Cardiac fibroblast (primary cell): ENCODE measurements at regions not wholly inside any gene's neighbourhood (a gene's known extent, or its start where the extent isn't known, plus 50 kb on each side); places are given as distances from the start of the nearest gene placed in this dataset.
"Not testable (repeated sequence)": the region's sequence is repeated elsewhere in the genome, so short reads cannot be mapped to it uniquely, and the experiment has no call there.

Experiments
- DNase-seq, 2 donors: peaks; one replicate each; pipeline versions ENCODE4 v3.0.0 to v3.0.0-alpha.2; 2010; ENCODE audit warnings: low read depth in 2 of 2
- H3K4me3 ChIP-seq, 2 donors: replicated peaks in 1 of 2; 1 replicate in 1 of 2; 2 replicates in 1 of 2; pipeline ENCODE4 v1.5.1; 2011; ENCODE audit warnings: low read depth in 2 of 2, low read length in 2 of 2, mild to moderate bottlenecking in 2 of 2, moderate library complexity in 1 of 2
- CTCF ChIP-seq: IDR thresholded peaks from one replicate; pipeline ENCODE4 v1.5.1; 2011; ENCODE audit warnings: low read depth, mild to moderate bottlenecking, low read length, inconsistent platforms

DNA sequence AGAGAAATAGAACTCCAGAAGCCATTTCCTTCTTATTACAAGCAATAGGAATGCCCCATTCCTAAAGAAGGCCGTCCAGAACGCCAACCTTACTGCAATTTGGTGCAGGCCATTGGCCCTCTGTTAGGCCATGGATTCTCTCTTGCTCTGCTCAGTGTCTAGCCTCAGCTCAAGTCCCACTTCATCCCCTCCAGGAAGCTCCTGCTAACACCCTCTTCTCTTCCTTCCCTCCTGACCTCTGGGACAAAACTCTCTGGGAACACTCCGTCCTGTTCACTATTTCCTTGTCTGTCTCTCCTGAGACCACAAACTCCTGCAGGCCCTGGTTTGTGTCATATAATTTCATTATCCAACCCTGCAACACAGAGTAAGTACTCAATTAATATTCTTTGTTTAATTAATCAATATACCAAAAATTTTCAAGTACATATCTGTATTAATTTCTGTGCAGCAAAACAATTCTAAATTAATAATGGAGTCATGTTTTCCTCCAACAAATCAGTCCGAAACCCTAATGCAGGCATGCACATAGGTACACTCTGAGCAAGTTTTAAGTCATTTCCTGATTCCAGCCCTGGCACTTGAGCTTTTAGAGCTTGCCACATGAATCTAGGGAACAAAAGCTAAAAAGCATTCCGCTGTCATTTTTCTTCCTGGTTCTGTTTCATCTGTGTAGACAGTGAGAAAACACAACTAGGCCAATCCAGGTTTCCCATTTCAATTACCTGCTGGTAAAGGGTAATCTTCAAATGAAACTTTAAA lies 245.3 kb downstream of the SETD4 start:
- TF ChIP-seq CTCF = no peak
- peak in 1 of 2 donors; percentile 25 for DNase-seq
- no peak overlapping the region for H3K4me3 ChIP-seq

DNA sequence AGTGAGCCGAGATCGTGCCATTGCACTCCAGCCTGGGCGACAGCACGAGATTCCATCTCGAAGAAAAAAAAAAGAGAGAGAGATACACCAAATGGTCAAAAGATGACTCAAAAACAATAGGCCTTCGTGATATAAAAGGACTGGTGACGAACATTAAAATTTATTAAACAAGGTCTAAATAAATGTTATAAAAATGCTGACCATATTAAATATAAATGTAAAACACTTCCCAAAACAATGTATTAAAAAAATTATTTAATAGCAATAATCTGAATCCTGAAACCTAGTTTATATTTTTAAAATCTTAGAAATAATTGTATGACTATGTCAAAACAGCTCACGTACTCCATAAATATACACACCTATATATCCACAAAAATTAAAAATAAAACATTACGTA lies 247.6 kb downstream of the SETD4 start:
- no peak for TF ChIP-seq CTCF
- H3K4me3 ChIP-seq = no peak overlapping the region
- DNase-seq = no peak

- DNase-seq = no peak
- no peak overlapping the region for H3K4me3 ChIP-seq
- TF ChIP-seq CTCF = no peak
Observed at GRCh38 chr21:35811191-35811806, 249.0 kb downstream of the SETD4 start.

DNA sequence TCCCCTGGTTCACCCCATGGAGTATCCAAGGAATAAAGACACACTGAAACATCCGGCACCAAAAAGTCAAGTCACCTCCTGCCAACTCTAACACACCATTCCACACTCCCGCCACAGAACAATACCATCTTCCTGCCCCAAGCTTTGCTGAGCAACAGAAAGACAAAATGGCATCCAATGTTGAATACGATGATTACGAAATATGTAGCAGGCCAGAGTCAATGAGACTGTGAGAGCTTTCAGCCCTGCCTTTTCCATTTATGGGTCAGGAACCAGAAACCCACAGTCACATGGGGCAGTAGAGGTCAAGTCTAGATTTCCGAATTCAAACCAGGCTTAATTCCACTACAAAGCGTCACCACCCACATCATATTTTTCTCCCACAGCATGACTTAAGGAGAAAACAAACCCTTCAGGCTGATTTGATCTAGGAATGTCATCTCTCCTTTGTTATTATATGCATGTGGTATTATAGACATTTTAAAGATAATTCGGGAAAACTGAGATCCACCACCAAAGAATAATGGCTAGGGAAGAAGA lies 249.8 kb downstream of the SETD4 start:
- no peak overlapping the region for H3K4me3 ChIP-seq
- no peak for DNase-seq
- TF ChIP-seq CTCF = no peak

GRCh38 chr21:35801391-35801790 lies 258.9 kb downstream of the SETD4 start:
- H3K4me3 ChIP-seq = no peak overlapping the region
- DNase-seq = no peak
- TF ChIP-seq CTCF = no peak

DNA sequence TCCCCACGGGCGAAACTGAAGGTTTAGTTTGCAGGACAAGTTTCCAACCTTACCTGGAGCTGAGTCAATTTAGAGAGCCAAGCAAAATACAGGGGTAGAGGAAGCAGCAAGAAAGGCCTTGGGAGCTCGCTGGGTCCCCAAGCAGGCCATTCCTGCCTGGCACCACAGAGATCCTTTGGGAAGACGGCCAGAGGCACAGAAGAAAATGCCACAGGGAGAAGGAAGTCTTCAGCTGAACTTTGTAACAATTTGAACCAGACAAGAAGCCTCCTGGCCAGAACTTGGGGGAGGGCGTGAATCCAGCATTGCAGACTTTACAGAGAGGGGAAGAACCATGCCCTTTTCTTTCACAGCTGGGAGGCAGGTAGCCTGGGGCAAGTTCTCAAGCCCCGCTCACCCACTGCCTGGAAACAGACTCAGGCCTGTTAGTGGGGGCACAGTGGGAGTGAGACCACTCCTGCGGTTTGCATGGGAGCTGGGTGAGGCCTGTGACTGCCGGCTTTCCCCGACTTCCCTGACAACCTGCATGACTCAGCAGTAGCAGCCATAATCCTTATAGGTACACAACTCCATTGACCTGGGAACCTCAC lies 259.4 kb downstream of the SETD4 start:
- not testable (repeated sequence) for DNase-seq, H3K4me3 ChIP-seq

- no peak overlapping the region for H3K4me3 ChIP-seq
- DNase-seq = peak in 1 of 2 donors; percentile 7
- no peak for TF ChIP-seq CTCF
Observed at GRCh38 chr21:35796844-35797243, 263.5 kb downstream of the SETD4 start.

DNA sequence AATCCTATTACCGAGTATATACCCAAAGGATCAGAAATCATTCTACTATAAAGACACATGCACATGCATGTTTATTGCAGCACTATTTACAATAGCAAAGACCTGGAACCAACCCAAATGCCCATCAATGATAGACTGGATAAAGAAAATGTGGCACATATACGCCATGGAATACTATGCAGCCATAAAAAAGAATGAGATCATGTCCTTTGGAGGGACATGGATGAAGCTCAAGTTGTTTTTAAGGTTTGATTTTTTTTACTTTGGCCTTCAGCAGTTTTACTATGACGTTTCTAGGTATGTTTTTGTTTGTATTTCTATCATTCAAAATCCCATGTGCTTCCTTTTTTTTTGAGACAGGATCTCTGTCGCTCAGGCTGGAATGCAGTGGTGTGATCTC lies 265.8 kb downstream of the SETD4 start:
- not testable (repeated sequence) for H3K4me3 ChIP-seq, DNase-seq
